Endothelial cell of umbilical vein (primary cell): ENCODE measurements at regions not wholly inside any gene's neighbourhood (a gene's known extent, or its start where the extent isn't known, plus 50 kb on each side); places are given as distances from the start of the nearest gene placed in this dataset.

Experiments
- BruUV-seq: library from RNA; stranded (reverse); fragments of 400-500 nt; replicated peaks from 2 replicates; lab custom pipeline; 2021; lab: Mats Ljungman, UMichigan
- CTCF ChIA-PET: fragments of 300-600, 350-600 bp; sonication (Branson Sonifier 250); formaldehyde crosslinking; loops from one replicate; lab custom pipeline; 2021; ENCODE audit warnings: antibody characterized with exemption, inconsistent platforms; lab: Charles Lee
- POLR2A ChIA-PET: fragments of 300-600, 350-600 bp; sonication (Branson Sonifier 250); formaldehyde crosslinking; loops from one replicate; lab custom pipeline; 2021; ENCODE audit warnings: antibody characterized with exemption, inconsistent platforms; lab: Charles Lee
- DNase-seq: peaks from one replicate; pipeline ENCODE4 v3.0.0-alpha.2; 2011; ENCODE audit warnings: low read depth, low spot score
- FAIRE-seq: peaks from 2 replicates; lab custom pipeline; 2011; peaks lifted over from hg19 to GRCh38; lab: Jason Lieb, UNC
- H2AFZ ChIP-seq: 2 replicates; pipeline ENCODE4 v1.6.0; 2012; ENCODE audit warnings: low read depth, low read length, control low read depth, inconsistent platforms
- H3K27ac ChIP-seq: 2 replicates; pipeline ENCODE4 v1.5.1; 2011; ENCODE audit warnings: low read depth, mild to moderate bottlenecking, control low read depth, low read length, moderate library complexity; ENCODE audit not compliant: insufficient read depth
- H3K27me3 ChIP-seq, 2 experiments: 2 replicates each; pipeline versions ENCODE4 v1.6.0 to v1.6.1; 2011; ENCODE audit warnings: low read length in 2 of 2, mixed read lengths in 1 of 2; ENCODE audit not compliant: control insufficient read depth in 2 of 2, insufficient read depth in 2 of 2
- H3K36me3 ChIP-seq, 2 experiments: 2 replicates in 1 of 2; 3 replicates in 1 of 2; pipeline ENCODE4 v1.5.1; 2011; ENCODE audit warnings: low read length in 2 of 2, mild to moderate bottlenecking in 1 of 2, moderate library complexity in 1 of 2; ENCODE audit not compliant: control insufficient read depth in 2 of 2, insufficient read depth in 2 of 2; ENCODE audit errors: extremely low read depth in 1 of 2
- H3K4me1 ChIP-seq: 3 replicates; pipeline ENCODE4 v1.5.1; 2011; ENCODE audit warnings: mild to moderate bottlenecking, low read length; ENCODE audit not compliant: control insufficient read depth, insufficient read depth; ENCODE audit errors: extremely low read depth
- H3K4me2 ChIP-seq: 2 replicates; pipeline ENCODE4 v1.6.1; 2011; ENCODE audit warnings: low read length, control low read depth, mixed read lengths; ENCODE audit not compliant: insufficient read depth
- H3K4me3 ChIP-seq, 3 experiments: fragments of 200-600 bp in 1 of 3; sonication (generic), shearing (Covaris generic) in 1 of 3; replicated peaks in 1 of 3; 2 replicates each; pipeline ENCODE4 v1.5.1; 2011 to 2016; ENCODE audit warnings: control low read depth in 3 of 3, low read length in 3 of 3, mild to moderate bottlenecking in 2 of 3, inconsistent platforms in 1 of 3, low read depth in 1 of 3, moderate library complexity in 1 of 3; ENCODE audit not compliant: insufficient read depth in 1 of 3
- H3K79me2 ChIP-seq: 2 replicates; pipeline ENCODE4 v1.6.0; 2012; ENCODE audit warnings: low read length, inconsistent platforms; ENCODE audit not compliant: control insufficient read depth, insufficient read depth
- H3K9ac ChIP-seq: replicated peaks from 2 replicates; pipeline ENCODE3; 2011; ENCODE audit warnings: low read length, control low read depth; ENCODE audit not compliant: insufficient read depth; ENCODE audit errors: extremely low read depth
- H3K9me1 ChIP-seq: replicated peaks from 3 replicates; pipeline ENCODE4 v1.6.0; 2011; ENCODE audit warnings: mild to moderate bottlenecking, low read length; ENCODE audit not compliant: control insufficient read depth, insufficient read depth; ENCODE audit errors: extremely low read depth
- H3K9me3 ChIP-seq: replicated peaks from 2 replicates; pipeline ENCODE4 v1.5.1; 2012; ENCODE audit warnings: low read length, inconsistent platforms; ENCODE audit not compliant: control insufficient read depth, insufficient read depth
- H4K20me1 ChIP-seq: replicated peaks from 2 replicates; pipeline ENCODE3; 2011; ENCODE audit warnings: mild to moderate bottlenecking, low read length; ENCODE audit not compliant: control insufficient read depth, insufficient read depth; ENCODE audit errors: extremely low read depth
- EZH2 ChIP-seq: IDR thresholded peaks from 2 replicates; pipeline ENCODE4 v1.6.1; 2012; ENCODE audit warnings: borderline replicate concordance, low read depth, mild to moderate bottlenecking, moderate library complexity, low read length, inconsistent platforms; ENCODE audit not compliant: severe bottlenecking
- MYC ChIP-seq: IDR thresholded peaks from one replicate; pipeline ENCODE4 v1.6.1; 2011; ENCODE audit warnings: mild to moderate bottlenecking, low read depth, low read length
- POLR2A ChIP-seq: IDR thresholded peaks from 2 replicates; pipeline ENCODE4 v1.6.1; 2012; ENCODE audit warnings: low read depth, mild to moderate bottlenecking, control low read depth, low read length
- dilution Hi-C: fragments of 300-500 bp; cut with MboI; formaldehyde crosslinking; loops from one replicate; pipeline ENCODE4 v1.15.0; 2019; ENCODE audit warnings: low sequenced_read_pairs; ENCODE audit not compliant: extremely low pct_ligation_motif_present
- intact Hi-C: fragments of 100-400 bp; cut with micrococcal nuclease; formaldehyde crosslinking; loops from one replicate; pipeline ENCODE4 v1.10.0; 2022
- TF ChIP-seq, protein P1 (sequence below), 2 donors: IDR thresholded peaks; 1 replicate in 1 of 2; 2 replicates in 1 of 2; pipeline ENCODE4 v1.5.1; 2011; ENCODE audit warnings: low read length in 2 of 2, mild to moderate bottlenecking in 2 of 2, moderate library complexity in 2 of 2, control low read depth in 1 of 2, inconsistent platforms in 1 of 2, low read depth in 1 of 2; ENCODE audit not compliant: insufficient read depth in 1 of 2; ENCODE audit errors: extremely low read depth in 1 of 2
- TF ChIP-seq, protein P2 (sequence below): IDR thresholded peaks from 2 replicates; pipeline ENCODE4 v1.6.1; 2011; ENCODE audit not compliant: insufficient read depth, insufficient read length

DNA sequence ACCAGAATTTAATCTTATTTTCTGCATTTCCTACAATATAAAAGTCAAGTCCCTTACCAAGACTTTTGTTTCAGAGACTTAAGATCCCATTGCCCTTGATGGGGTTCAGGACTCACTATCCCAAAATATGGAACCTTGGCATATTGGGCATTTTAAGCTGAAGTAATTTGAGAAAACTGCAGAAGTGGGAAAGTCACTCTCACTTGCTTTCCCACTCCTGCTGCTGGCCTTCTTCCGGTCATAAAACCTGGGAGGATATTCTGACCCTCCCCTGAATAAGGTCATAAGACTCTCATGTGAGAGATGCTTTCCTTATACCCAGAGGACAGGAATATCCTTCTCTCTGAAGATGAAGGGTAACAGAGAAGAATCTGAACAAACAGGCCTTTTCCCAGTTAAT is 92.8 kb upstream of the IFNGR1 start:
- H3K27me3 ChIP-seq = peaks cover 0 to 10% of the 10 kb centered on the region in 2 experiments
- TF ChIP-seq, protein P1, sequence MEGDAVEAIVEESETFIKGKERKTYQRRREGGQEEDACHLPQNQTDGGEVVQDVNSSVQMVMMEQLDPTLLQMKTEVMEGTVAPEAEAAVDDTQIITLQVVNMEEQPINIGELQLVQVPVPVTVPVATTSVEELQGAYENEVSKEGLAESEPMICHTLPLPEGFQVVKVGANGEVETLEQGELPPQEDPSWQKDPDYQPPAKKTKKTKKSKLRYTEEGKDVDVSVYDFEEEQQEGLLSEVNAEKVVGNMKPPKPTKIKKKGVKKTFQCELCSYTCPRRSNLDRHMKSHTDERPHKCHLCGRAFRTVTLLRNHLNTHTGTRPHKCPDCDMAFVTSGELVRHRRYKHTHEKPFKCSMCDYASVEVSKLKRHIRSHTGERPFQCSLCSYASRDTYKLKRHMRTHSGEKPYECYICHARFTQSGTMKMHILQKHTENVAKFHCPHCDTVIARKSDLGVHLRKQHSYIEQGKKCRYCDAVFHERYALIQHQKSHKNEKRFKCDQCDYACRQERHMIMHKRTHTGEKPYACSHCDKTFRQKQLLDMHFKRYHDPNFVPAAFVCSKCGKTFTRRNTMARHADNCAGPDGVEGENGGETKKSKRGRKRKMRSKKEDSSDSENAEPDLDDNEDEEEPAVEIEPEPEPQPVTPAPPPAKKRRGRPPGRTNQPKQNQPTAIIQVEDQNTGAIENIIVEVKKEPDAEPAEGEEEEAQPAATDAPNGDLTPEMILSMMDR (IDR thresholded peaks at IDR 0.05; ENCODE audit: extremely low read depth in 1 of 2, insufficient read depth in 1 of 2, low read depth in 1 of 2, low read length in 2 of 2) = no peak
- no peak for TF ChIP-seq POLR2A
- TF ChIP-seq MYC = no peak
- TF ChIP-seq EZH2 = no peak
- TF ChIP-seq, protein P2, sequence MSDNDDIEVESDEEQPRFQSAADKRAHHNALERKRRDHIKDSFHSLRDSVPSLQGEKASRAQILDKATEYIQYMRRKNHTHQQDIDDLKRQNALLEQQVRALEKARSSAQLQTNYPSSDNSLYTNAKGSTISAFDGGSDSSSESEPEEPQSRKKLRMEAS = no peak
- no peak overlapping the region for H2AFZ ChIP-seq
- FAIRE-seq (no peak), DNase-seq (no peak)
- H3K79me2 ChIP-seq = no peaks in the 10 kb centered on the region
- no peak overlapping the region for H3K4me3 ChIP-seq
- intact Hi-C loops = loop anchor here (5.0 kb wide), 1 partner anchor 95 kb away; the partner anchor contains the start of gene IFNGR1
- no peaks in the 10 kb centered on the region for H3K9me3 ChIP-seq
- dilution Hi-C loops = no loop called here
- no peaks in the 10 kb centered on the region for H3K9me1 ChIP-seq
- ChIA-PET POLR2A (no interaction called here), CTCF (no interaction called here)
- H3K36me3 ChIP-seq = no peaks in the 10 kb centered on the region
- H3K27ac ChIP-seq = no peak overlapping the region
- H3K9ac ChIP-seq = no peak overlapping the region
- H3K4me1 ChIP-seq = peaks cover 4% of the 10 kb centered on the region
- H3K4me2 ChIP-seq = no peak overlapping the region
- no TSS peak for BruUV-seq
- no peaks in the 10 kb centered on the region for H4K20me1 ChIP-seq
